GM18505 (cell line): ENCODE measurements at regions not wholly inside any gene's neighbourhood (a gene's known extent, or its start where the extent isn't known, plus 50 kb on each side); places are given as distances from the start of the nearest gene placed in this dataset.

Source experiments
- ATAC-seq: cut with Tn5 transposase; IDR thresholded peaks from one replicate; pipeline ENCODE4 v1.9.1; 2021; ENCODE audit not compliant: unreplicated experiment
- POLR2A ChIP-seq: IDR thresholded peaks from 4 replicates; pipeline ENCODE4 v1.6.1; 2011; ENCODE audit warnings: borderline replicate concordance; ENCODE audit not compliant: insufficient read depth, insufficient read length; ENCODE audit errors: extremely low read depth

DNA sequence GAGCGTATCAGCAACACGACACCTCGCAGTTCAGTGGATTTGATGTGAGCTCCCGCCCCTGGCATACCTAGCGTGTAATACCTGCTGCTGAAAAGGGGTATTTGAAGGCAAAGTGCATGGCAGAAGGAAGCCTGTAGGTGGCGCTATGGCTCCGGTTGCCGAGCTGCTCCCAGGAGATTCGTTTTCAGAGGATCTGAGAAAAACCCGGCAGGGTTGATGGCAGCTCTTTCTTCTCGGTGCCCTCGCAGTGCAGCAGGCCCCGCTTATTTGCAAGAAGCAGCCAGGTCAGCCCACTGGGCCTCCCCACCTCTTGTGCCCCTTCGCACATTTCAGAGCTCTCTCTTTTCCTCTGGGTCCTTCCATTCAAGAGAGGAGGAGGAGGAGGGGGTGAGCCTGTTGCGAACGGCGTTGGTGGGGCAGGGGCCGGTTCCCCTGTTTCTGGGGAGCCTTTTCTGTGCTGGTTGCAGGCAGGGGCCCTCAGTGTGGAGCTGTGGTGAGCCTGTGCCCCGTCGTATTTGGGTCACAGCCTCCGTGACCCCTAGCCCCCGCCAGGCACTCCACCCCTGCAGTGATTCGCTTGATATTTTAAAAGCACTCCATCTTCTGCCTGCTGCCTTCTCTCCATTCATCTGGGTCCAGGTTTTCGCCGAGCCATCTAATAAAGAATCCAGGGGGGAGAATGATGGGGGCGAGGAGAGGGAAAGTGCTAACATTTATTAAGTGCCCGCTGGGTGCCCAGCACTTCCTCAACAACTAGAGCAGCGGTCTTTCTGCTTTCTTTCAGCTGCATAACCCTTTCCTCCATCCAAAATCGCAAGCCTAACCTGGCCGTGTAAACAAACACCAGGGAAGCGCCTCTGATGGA, 85.3 kb upstream of the SYT13 start:
- TF ChIP-seq POLR2A: no peak
- ATAC-seq: no peak

- no peak for TF ChIP-seq POLR2A
- ATAC-seq: no peak
These were observed 83.2 kb upstream of the SYT13 start for GRCh38 chr11:45369313-45369712.

DNA sequence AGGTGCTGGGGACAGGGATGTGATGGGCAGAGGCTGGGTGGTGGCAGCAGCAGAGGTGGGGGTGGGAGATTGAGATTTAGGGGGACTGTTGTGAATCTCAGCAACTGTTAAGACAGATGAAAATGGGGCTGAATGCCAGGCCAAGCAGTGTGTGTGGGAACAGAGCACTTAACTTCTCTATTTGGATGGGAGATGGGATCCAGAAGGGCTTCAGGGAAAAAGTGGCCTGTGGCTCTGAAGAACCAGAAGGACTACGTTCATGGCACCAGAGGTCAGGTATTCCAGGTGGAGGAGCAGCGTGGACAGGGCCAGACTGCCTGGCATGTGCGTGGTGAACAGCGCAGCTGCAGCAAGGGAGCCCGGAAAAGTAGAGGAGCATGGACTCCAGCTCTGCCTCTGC, 82.6 kb upstream of the SYT13 start:
- TF ChIP-seq POLR2A: no peak
- no peak for ATAC-seq

DNA sequence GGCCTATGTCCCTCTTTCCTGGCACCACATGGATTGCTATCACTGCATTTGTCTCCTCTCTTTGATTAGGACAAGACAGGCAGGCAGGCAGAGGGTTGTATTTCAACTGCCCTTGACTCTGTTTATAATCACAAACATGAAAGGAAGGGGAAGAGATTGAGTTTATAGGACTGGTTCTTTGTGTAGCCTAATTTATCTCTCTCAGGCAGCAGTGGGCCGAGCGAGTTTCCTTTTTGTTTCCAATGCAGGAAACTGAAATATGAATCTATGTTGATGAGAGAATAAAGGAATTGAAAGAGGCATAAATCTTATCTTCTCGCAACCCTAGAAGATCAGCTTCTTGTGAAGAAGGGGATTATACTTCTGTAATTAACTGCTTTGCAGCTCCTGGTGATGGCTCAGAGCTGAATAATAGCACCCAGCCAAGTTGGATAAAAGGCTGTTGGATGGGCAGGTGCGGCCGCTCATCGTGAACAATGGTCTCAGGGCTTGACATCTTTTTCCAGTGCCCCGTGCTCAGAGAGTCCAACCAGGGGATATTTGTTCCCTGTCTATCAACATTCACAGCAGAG, 80.6 kb upstream of the SYT13 start:
- ATAC-seq: no peak
- TF ChIP-seq POLR2A: no peak

DNA sequence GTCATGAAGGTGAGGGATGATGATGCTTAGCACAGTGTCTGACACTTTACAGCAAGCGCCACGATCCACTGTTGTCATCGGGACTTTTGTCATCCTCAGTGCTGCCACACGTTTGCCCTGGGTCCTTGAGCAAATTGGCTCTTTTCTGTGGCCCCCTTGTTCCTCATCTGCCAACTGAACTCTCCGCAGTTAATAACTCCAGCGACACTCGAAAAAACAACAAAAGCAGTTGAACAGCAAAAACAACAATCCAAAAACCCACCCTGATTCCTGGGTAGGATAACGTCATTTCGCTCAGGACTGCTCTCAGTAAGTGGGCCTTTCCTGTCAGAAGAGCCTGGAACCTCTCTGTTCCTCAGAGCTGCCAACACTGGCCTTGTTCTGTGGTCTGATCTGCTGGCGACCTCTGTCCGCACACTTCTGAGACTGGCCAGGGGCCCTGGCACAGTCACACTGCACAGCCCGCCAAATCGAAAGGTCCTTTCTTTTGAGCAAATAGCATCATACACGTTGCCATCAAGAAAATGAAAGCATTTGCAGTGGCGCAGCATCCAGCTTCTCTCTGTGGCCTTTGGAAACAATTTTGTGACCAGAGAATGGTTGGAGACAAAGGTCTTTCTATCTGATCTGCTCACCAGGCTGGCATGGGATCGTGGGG, 79.9 kb upstream of the SYT13 start:
- no peak for ATAC-seq
- TF ChIP-seq POLR2A: no peak

DNA sequence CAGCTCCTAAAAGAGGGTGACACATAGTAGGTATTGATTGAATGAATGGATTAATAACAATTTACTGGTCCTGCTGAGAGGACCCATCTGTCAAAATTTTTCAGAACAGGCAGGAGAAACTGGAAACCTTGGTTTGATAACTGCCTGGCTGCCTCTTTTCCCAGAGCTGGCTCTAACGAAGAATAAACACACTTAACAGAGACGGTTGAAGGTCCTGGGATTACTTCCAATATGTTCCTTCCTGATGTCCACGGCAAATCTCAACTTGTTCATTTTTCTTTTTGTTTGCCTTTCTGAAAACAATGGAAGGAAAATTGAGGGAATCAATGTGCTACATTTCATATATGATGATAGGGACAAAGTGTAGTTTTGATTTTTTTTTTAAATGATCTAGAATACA, 76.5 kb upstream of the SYT13 start:
- no peak for ATAC-seq

GRCh38 chr11:45361551-45361950, 75.4 kb upstream of the SYT13 start:
- ATAC-seq: no peak
- TF ChIP-seq POLR2A: no peak

More for the DNA sequence above, 76.5 kb upstream of the SYT13 start:
- no peak for TF ChIP-seq POLR2A

- ATAC-seq: no peak
- no peak for TF ChIP-seq POLR2A
These were observed 69.5 kb upstream of the SYT13 start for GRCh38 chr11:45355706-45356041.

DNA sequence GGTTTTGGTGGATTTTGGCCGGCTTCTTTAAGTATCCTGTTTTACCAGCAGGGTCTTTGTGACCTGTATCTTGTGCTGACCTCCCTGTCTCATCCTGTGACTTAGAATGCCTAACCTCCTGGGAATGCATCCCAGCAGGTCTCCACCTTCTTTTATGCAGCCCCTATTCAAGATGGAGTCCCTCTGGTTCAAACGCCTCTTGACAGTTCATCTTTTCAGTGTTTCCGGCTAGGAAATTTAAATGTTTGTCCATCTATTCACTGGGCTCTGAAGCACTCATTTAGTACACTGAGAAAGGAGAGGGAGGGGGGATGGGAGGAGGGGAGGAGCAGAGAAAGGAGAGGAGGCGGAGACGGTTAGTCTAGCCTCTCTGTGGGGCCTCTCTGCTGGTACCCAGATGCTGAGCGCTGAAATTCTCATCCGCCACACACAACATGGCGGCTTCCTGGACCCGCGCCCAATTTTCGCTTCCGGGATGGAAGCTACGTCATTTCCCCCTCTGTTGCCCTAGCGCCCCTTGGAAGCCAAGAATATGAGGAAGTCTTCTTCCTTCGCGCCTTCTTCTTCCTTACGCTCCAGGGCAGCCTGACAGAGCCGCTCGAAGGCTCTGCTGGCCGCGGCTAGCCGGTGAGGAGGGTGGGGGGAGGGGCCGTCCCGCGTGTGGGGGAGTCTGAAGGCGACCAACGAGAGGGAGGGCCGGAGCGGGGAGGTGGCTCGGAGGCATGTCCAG, 69.0 kb upstream of the SYT13 start:
- TF ChIP-seq POLR2A: no peak
- peak; percentile 86 for ATAC-seq

- ATAC-seq: no peak
- TF ChIP-seq POLR2A: no peak
These were observed 62.6 kb upstream of the SYT13 start for GRCh38 chr11:45348729-45349128.

DNA sequence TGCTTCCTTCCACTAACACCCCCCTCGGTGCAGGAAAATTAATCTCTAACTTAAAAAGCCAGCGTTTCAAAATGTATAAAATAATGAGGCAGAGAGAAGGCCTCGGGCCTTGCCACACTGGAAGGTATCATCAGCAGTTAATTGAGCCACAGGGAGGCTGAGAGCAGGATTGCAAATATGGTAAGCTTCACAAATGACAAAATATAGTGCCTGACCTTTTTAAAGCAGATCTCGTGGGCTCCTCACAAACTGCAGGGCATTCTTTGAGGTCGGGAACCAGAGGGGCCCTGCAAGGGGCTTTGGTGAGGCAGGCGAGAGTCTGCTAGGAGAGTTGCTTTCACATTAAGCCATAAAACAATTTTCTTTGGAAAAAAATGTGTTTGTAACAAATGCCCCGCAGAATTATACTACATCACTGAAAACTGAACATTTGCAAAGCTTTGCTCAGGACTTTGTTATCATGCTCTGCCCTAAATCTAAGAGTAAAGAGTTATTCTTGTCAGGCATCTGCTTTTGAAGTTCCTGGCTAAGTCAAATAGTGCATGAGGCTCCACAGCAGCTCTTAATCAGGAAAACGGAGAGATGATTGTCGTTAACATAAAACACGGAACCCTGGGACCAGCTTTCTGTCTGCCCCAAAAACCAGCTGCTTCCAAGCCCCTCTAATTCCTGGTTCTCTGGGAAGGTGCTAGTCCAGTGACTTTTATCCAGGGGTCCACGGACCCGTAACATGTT, 61.4 kb upstream of the SYT13 start:
- TF ChIP-seq POLR2A: no peak
- no peak for ATAC-seq

DNA sequence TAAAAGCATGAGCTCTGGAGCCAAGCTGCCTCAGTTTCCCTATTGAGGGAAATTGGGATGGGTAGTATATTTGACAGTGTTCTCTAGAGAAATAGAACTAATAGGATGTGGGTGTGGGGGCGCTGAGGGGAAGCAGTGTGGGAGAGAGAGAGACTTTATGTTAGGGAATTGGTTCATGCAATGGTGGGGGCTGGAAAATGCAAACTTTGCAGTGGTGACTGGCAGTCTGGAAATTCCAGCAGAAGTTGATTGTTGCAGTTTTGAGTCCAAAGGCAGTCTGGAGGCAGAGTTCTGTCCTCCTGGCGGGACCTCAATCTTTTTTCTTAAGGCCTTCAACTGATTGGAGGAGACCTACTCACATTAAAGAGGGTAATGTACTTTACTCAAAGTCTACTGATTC, 59.4 kb upstream of the SYT13 start:
- TF ChIP-seq POLR2A: no peak
- no peak for ATAC-seq

DNA sequence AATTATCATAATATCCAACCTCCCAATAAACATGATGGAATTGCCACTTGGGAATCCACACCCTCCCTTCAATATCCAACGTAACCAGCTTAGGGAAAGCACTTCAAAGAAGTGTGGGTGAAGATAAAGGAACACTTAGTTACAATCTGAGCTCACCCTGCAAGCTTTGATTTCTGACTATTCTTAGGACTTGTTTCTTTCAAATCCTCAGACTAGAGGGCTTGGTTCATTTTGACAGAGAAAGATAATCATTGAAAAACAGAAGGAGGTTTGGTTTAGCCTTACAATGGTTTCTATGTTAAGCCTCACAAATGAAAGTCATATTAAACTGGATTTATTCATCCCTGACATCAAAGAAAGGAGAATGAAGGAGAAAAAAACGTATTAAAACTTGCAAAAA, 57.9 kb upstream of the SYT13 start:
- ATAC-seq: no peak
- TF ChIP-seq POLR2A: no peak
